ENCODE measurements at regions not wholly inside any gene's neighbourhood (a gene's known extent, or its start where the extent isn't known, plus 50 kb on each side); places are given as distances from the start of the nearest gene placed in this dataset.

- DNase-seq: no peak
Observed at GRCh38 chr21:14716761-14717396, 170.8 kb upstream of the SAMSN1 start.

GRCh38 chr21:14713109-14713508, 167.0 kb upstream of the SAMSN1 start:
- DNase-seq: no peak

GRCh38 chr21:14712121-14712715, 166.1 kb upstream of the SAMSN1 start:
- no peak for DNase-seq

DNA sequence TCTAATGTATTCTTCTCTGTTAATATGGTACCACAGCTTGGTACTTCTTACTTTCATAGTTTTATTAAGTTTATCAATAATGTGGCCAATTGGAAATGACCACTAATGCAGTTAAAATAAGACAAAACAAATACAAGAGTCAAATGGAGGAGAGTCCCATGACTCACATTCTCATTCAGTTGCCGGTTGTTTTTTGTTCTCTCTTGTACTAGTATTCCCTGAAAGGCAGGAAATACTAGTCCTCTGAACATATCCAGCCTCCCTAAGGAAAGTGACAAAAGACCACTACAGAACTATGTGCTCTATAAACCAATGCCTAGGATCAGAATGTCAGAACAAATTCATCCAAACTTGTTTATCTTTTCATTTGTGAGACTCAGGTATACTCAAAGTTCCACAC, 165.2 kb upstream of the SAMSN1 start:
- DNase-seq: no peak

DNA sequence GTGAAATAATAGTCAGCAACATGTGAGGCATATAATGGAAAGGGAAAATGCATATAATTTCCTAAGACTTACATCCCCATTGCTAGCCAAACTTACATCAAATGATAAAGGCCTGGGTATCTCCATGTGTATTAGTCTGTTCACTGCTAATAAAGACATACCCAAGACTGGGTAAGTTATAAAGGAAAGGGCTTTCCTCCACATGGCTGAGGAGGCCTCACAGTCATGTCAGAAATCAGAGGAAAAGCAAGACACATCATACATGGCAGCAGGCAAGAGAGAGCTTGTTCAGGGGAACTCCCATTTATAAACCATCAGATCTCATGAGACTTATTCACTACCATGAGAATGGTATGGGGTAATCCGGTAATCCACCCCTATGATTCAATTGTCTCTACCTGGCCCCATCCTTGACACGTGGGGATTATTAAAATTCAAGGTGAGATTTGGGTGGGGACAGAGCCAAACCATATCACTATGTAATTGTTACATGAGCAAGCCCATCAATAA, 161.5 kb upstream of the SAMSN1 start:
- no peak for DNase-seq

DNA sequence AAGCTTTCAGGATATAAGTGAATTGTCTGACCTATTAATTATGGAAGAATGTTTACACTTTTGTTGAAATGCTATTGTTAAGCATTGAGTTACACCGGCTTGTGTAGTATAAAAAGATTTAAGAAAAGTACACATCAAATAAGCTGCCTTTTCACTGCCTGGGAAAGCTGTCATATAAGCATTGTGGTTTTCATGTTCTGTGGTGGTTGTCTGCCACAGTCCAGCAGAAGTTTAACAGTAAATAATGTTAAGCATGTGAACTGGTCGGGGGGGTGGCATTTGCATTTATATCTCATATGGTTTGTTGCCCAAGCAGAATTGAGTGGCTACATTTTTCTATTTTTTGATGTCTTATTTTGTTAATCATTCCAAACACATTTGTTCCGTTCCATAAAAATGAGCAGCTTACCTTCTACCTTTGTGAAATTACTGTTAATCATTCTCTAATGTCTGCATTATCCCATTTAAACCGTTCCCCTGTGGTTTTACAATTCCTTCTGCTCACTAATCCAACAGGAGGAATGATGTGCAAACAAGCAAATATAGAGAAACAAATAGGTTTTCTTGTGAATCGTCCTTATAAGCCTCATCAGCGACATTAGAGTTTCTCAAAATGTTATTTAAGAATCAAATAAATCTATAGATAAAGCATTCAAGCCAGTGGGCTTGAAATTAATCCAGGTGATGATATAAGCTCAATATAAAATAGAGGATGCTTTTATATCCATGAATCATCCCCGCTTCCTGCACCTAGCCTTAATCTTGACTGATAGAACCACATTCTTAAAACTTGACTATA, 160.8 kb upstream of the SAMSN1 start:
- no peak for DNase-seq

- DNase-seq: no peak
Observed at GRCh38 chr21:14699433-14700407, 153.6 kb upstream of the SAMSN1 start.

GRCh38 chr21:14697769-14698168, 151.7 kb upstream of the SAMSN1 start:
- no peak for DNase-seq

GRCh38 chr21:14694817-14695216, 148.7 kb upstream of the SAMSN1 start:
- no peak for DNase-seq

DNA sequence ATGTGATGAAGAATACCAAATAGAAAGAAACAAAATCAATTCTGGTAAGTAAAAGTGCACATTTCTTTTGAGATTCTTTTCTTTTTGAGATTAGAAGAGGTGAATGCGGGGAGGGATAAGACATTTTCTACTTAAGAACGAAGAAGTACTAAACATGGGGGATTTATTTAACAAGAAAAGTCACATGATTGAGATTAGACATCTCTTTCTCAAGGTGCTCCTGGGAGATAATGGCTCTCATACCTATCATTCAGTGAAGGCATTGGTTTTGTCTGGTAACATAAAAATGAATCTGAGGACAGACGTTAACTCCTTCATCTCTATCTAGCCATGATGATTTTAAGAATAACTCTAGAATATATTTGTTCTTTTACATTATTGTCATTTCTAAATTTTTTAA, 147.9 kb upstream of the SAMSN1 start:
- no peak for DNase-seq

- no peak for DNase-seq
Observed at GRCh38 chr21:14691914-14692313, 145.8 kb upstream of the SAMSN1 start.

DNA sequence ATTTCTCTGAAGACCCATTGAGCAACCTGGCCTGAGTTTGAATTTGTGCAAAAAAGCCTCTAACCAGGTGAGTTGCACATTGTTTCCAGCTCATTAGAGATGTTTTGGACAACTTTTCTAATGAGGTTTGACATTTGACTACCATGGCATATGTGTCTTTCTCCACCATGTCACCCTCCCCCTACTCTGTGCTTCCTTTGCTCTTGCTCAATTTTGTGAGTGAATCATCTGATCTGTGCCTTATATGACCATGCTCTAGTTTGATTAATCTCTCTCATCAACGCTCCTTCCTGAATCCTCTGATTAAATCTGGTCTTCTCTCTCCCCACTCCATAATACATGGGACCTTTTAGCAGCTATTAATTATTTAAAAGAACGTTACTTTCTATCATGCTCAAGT, 144.8 kb upstream of the SAMSN1 start:
- no peak for DNase-seq

DNA sequence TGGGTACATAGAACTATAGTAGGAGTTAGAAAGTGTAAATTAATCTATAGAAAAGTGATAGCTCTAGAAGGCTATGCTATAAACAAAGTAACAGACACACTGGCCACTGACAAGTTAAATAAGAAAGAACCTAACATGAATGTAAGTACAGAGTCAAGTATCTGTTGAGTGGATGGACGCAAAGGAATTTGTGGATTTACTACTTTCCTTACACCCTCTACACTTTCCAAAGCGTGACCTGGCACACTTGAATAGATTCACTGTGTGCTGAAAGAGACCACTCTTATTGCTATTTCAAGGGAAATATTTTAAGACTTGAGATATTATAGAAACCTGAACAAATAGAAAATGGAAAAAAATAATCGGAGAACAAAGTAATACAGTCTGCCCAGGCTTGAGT, 142.8 kb upstream of the SAMSN1 start:
- no peak for DNase-seq

GRCh38 chr21:14688412-14688811, 142.3 kb upstream of the SAMSN1 start:
- DNase-seq: no peak

- no peak for DNase-seq
Observed at GRCh38 chr21:14687268-14687625, 141.1 kb upstream of the SAMSN1 start.

- DNase-seq: no peak
Observed at GRCh38 chr21:14686466-14687267, 140.6 kb upstream of the SAMSN1 start.

GRCh38 chr21:14685568-14685967, 139.5 kb upstream of the SAMSN1 start:
- DNase-seq: no peak

GRCh38 chr21:14684071-14684470, 138.0 kb upstream of the SAMSN1 start:
- DNase-seq: no peak

DNA sequence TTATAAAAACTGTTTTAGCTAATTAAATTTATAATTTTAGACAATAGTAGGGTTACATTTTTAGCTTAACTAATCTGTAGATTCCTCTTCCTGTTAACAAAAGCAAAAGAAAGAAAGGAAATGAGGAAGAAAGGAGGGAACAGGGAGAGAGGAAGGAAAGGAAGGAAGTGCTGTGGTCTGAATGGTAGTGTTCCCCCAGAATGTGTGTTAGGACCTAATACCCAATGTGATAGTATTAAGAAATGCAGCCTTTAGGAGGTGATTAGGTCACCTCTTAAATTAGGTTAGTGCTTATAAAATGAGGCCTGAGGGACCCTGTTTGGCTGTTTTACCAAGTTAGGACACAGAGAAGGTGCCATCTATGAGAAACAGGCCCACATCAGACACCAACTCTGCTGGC, 136.9 kb upstream of the SAMSN1 start:
- DNase-seq: no peak

DNA sequence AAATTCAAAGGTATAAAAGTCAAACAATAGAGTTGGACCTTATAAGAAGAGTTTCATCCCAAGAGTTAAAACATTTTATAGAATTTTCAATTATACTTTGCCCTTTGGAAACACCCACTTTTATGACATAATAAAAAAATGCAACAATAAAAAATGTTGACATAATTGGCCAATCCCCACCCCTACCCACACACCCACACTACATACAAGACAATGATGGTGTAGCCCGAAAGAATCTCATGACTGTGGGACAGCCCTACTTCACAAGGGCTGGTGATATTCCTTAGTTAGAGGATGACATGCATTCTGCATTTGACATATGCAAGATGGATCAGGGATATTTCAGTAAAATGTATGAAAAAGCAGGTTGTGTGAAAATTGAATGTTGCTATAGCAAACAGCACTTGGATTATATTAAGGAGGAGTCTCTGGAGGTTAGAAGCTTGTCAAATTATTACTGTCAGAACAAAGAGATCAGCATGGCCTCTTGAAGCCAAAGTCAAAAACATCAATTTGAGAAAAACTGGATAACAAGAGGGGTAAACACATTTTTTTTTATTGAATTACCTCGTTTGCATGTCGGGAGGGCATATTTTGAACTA, 133.0 kb upstream of the SAMSN1 start:
- DNase-seq: no peak

DNA sequence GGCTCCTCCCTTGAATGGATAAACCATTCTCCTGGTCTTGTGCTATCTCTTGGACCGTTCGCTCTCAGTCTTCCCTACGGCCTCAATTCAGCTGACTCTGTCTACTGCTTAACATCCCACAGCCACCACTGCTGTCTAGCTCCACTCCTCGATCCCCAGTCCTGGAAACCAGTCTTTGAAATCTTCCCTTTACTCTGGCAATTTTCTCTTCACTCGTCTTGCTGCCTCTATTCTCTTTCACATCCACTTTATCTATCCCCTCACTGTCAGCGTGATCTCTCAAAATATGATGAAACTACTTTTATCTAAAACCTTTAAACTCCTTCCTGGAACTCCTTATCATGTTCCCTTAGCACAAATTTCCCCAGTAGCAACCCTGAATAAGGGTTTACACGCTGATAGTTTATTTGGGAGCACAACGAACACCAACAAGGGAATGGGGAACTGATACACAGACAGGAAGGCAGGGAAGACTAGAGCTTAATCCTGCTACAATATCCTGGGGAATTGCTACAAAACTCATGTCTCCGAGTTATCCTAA, 131.6 kb upstream of the SAMSN1 start:
- no peak for DNase-seq

Measured in stimulated activated CD4-positive, alpha-beta T cell treated with anti-CD3 and anti-CD28 coated beads, Interleukin-4, amount 100 ng/mL, for 1 hour (primary cell).